ENCODE measurements at regions not wholly inside any gene's neighbourhood (a gene's known extent, or its start where the extent isn't known, plus 50 kb on each side); places are given as distances from the start of the nearest gene placed in this dataset.

- no peak for TF ChIP-seq CTCF (conservative IDR thresholded peaks at IDR 0.05; ENCODE audit: low read depth in 2 of 2)
Observed at GRCh38 chr2:212908682-212909435, 242.6 kb downstream of the IKZF2 start (continued).

- Histone ChIP-seq H3K79me2 (replicated peaks; ENCODE audit: insufficient read depth) (no peaks in the 10 kb centered on the region), H4K20me1 (replicated peaks; ENCODE audit: insufficient read depth) (no peaks in the 10 kb centered on the region), H3K4me2 (no peak overlapping the region), H3K4me1 (ENCODE audit: insufficient read depth) (no peaks in the 10 kb centered on the region), H3K27ac (ENCODE audit: low read depth) (no peak overlapping the region), H3K36me3 (ENCODE audit: insufficient read depth) (no peaks in the 10 kb centered on the region), H3K4me3 (no peak overlapping the region), H3K27me3 (ENCODE audit: insufficient read depth) (no peaks in the 10 kb centered on the region), H3K9me2 (ENCODE audit: insufficient read depth) (no peaks in the 10 kb centered on the region; the same call in 1 of the 2 replicates), H3F3A (replicated peaks; ENCODE audit: low read depth) (no peaks in the 10 kb centered on the region), H2AFZ (no peak overlapping the region)
- Mint-ChIP-seq H3K36me3 (ENCODE audit: low read depth) (no peaks in the 10 kb centered on the region), H3K4me3 (no peak overlapping the region), H3K27ac (no peak overlapping the region), H3K27me3 (ENCODE audit: insufficient read depth, low read depth, poor library complexity) (peaks cover 3% of the 10 kb centered on the region), H3K9me3 (no peaks in the 10 kb centered on the region), H3K4me1 (0 out of 3 replicates have a peak, but pooled peaks cover 3% of the 10 kb centered on the region)
- no peak for ATAC-seq
- no peak for DNase-seq (ENCODE audit: low spot score)
- TF ChIP-seq JUNB (IDR thresholded peaks at IDR 0.05; ENCODE audit: unreplicated experiment): no peak
- TF ChIP-seq REST (IDR thresholded peaks at IDR 0.05; ENCODE audit: unreplicated experiment): no peak
- no peak for TF ChIP-seq CREB1 (CRISPR knock-in tag; IDR thresholded peaks at IDR 0.05; ENCODE audit: low read depth)
- TF ChIP-seq CTCF (conservative IDR thresholded peaks at IDR 0.05; ENCODE audit: low read depth in 2 of 2): no peak
- no peak for TF ChIP-seq ETS1 (IDR thresholded peaks at IDR 0.05)
- TF ChIP-seq POLR2AphosphoS5 (IDR thresholded peaks at IDR 0.05; ENCODE audit: low read depth): no peak
Observed at GRCh38 chr2:212908031-212908430, 243.4 kb downstream of the IKZF2 start.

Measured in GM23338 (cell line).